ENCODE measurements at regions not wholly inside any gene's neighbourhood (a gene's known extent, or its start where the extent isn't known, plus 50 kb on each side); places are given as distances from the start of the nearest gene placed in this dataset.

DNA sequence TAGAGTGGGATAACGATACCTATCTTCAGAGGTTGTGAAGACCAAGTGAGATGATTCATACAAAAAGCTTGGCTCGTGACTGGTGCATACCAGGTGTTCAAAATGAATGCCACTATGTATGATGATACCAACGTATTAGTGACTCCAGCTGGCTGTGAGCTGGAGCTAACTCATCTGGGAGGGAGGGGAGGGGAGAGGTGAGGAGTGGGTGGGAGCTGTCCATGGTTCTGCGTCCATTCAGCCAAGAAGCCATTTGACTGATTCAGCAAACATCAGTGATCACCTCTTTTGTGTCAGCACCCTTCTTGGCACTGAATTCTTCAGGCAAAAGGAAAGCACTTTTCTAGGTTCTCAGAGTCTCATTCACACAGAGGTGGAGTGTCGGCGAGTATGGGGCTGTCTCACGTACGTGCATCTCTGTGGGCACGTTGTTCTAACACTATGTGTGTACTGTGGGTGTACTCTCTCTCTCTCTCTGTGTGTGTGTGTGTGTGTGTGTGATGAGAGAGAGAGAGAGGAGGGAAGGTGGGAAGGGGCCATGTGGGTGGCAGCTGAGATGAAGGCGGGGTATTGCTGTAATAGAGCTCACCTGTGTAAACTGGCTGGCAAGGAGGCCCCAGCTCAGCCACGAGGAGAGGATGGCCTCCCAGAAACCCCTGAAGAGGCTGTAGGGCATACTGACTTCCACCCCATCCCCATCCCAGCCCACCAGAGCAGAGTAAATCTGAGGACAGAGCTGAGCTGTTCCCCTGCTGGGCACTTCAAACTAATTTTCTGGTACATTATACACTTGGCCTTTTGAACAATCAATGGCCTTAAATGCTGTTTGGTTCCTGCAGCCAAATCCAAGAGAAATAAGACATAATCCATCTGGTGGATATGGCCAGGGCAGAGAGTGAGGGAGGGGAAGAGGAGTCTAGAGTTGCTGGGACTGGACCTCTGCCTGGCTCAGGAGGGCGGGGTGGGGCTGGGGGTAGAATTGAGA is 96.1 kb upstream of the THY1 start:
- TF ChIP-seq POLR2A (IDR thresholded peaks at IDR 0.05; ENCODE audit: low read length) = no peak
- TF ChIP-seq GATA1 (IDR thresholded peaks at IDR 0.05; ENCODE audit: low read depth, low read length) = no peak

All from erythroblast (primary cell).